ENCODE measurements at regions not wholly inside any gene's neighbourhood (a gene's known extent, or its start where the extent isn't known, plus 50 kb on each side); places are given as distances from the start of the nearest gene placed in this dataset.
"Not testable (repeated sequence)": the region's sequence is repeated elsewhere in the genome, so short reads cannot be mapped to it uniquely, and the experiment has no call there.

GRCh38 chr12:67772267-67773169 is 124.0 kb downstream of the DYRK2 start:
- Mint-ChIP-seq H3K36me3 (ENCODE audit: low read depth) (no peaks in the 10 kb centered on the region), H3K9me3 (no peaks in the 10 kb centered on the region), H3K4me1 (ENCODE audit: low read depth) (no peaks in the 10 kb centered on the region), H3K27me3 (ENCODE audit: low read depth) (no peaks in the 10 kb centered on the region), H3K27ac (no peak overlapping the region), H3K4me3 (no peak overlapping the region)
- no peak for DNase-seq (ENCODE audit: low spot score)

GRCh38 chr12:67773896-67774295 is 125.4 kb downstream of the DYRK2 start:
- Mint-ChIP-seq H3K9me3 (no peaks in the 10 kb centered on the region), H3K36me3 (ENCODE audit: low read depth) (no peaks in the 10 kb centered on the region), H3K4me1 (ENCODE audit: low read depth) (no peaks in the 10 kb centered on the region), H3K4me3 (no peak overlapping the region), H3K27me3 (ENCODE audit: low read depth) (no peaks in the 10 kb centered on the region), H3K27ac (no peak overlapping the region)
- no peak for DNase-seq (ENCODE audit: low spot score)

- Mint-ChIP-seq H3K4me3 (no peak overlapping the region), H3K4me1 (ENCODE audit: low read depth) (no peaks in the 10 kb centered on the region), H3K9me3 (no peaks in the 10 kb centered on the region), H3K27ac (no peak overlapping the region), H3K27me3 (ENCODE audit: low read depth) (no peaks in the 10 kb centered on the region), H3K36me3 (ENCODE audit: low read depth) (no peaks in the 10 kb centered on the region)
- DNase-seq (ENCODE audit: low spot score) = no peak
Observed at GRCh38 chr12:67774983-67775587, 126.5 kb downstream of the DYRK2 start.

- H3K9me3 Mint-ChIP-seq = no peaks in the 10 kb centered on the region
- no peak for DNase-seq (ENCODE audit: low spot score)
- H3K27ac Mint-ChIP-seq = no peak overlapping the region
- no peak overlapping the region for H3K4me3 Mint-ChIP-seq
- H3K4me1 Mint-ChIP-seq (ENCODE audit: low read depth) = peaks cover 13% of the 10 kb centered on the region
- no peaks in the 10 kb centered on the region for H3K36me3 Mint-ChIP-seq (ENCODE audit: low read depth)
- H3K27me3 Mint-ChIP-seq (ENCODE audit: low read depth) = no peaks in the 10 kb centered on the region
Observed at GRCh38 chr12:67780580-67781084, 132.1 kb downstream of the DYRK2 start.

- Mint-ChIP-seq H3K36me3 (ENCODE audit: low read depth) (no peaks in the 10 kb centered on the region), H3K4me1 (ENCODE audit: low read depth) (peaks cover 13% of the 10 kb centered on the region), H3K27me3 (ENCODE audit: low read depth) (no peaks in the 10 kb centered on the region), H3K4me3 (no peak overlapping the region), H3K27ac (no peak overlapping the region), H3K9me3 (no peaks in the 10 kb centered on the region)
- no peak for DNase-seq (ENCODE audit: low spot score)
Observed at GRCh38 chr12:67782573-67782972, 134.0 kb downstream of the DYRK2 start.

- H3K4me1 Mint-ChIP-seq (ENCODE audit: low read depth) = peaks cover 13% of the 10 kb centered on the region
- no peak overlapping the region for H3K4me3 Mint-ChIP-seq
- DNase-seq (ENCODE audit: low spot score) = no peak
- no peaks in the 10 kb centered on the region for H3K9me3 Mint-ChIP-seq
- no peak overlapping the region for H3K27ac Mint-ChIP-seq
- H3K27me3 Mint-ChIP-seq (ENCODE audit: low read depth) = no peaks in the 10 kb centered on the region
- H3K36me3 Mint-ChIP-seq (ENCODE audit: low read depth) = no peaks in the 10 kb centered on the region
Observed at GRCh38 chr12:67783393-67783792, 134.8 kb downstream of the DYRK2 start.

GRCh38 chr12:67784831-67785230 is 136.3 kb downstream of the DYRK2 start:
- Mint-ChIP-seq H3K9me3 (no peaks in the 10 kb centered on the region), H3K36me3 (ENCODE audit: low read depth) (no peaks in the 10 kb centered on the region), H3K27me3 (ENCODE audit: low read depth) (no peaks in the 10 kb centered on the region), H3K4me1 (ENCODE audit: low read depth) (peaks cover 13% of the 10 kb centered on the region), H3K4me3 (no peak overlapping the region), H3K27ac (no peak overlapping the region)
- DNase-seq (ENCODE audit: low spot score) = no peak

- no peaks in the 10 kb centered on the region for H3K36me3 Mint-ChIP-seq (ENCODE audit: low read depth)
- H3K9me3 Mint-ChIP-seq = peaks cover 3% of the 10 kb centered on the region
- H3K4me1 Mint-ChIP-seq (ENCODE audit: low read depth) = peaks cover 13% of the 10 kb centered on the region
- H3K27ac Mint-ChIP-seq = no peak overlapping the region
- H3K4me3 Mint-ChIP-seq = no peak overlapping the region
- no peak for DNase-seq (ENCODE audit: low spot score)
- no peaks in the 10 kb centered on the region for H3K27me3 Mint-ChIP-seq (ENCODE audit: low read depth)
Observed at GRCh38 chr12:67786086-67786485, 137.5 kb downstream of the DYRK2 start.

- Mint-ChIP-seq H3K9me3 (peaks cover 9% of the 10 kb centered on the region), H3K36me3 (ENCODE audit: low read depth) (peaks cover 1% of the 10 kb centered on the region), H3K4me3 (no peak overlapping the region), H3K4me1 (ENCODE audit: low read depth) (peaks cover 9% of the 10 kb centered on the region), H3K27me3 (ENCODE audit: low read depth) (no peaks in the 10 kb centered on the region), H3K27ac (no peak overlapping the region)
- no peak for DNase-seq (ENCODE audit: low spot score)
Observed at GRCh38 chr12:67788118-67788517, 139.6 kb downstream of the DYRK2 start.

GRCh38 chr12:67789266-67789665 is 140.7 kb downstream of the DYRK2 start:
- no peak for DNase-seq (ENCODE audit: low spot score)
- Mint-ChIP-seq H3K4me3 (no peak overlapping the region), H3K36me3 (ENCODE audit: low read depth) (peaks cover 1% of the 10 kb centered on the region), H3K4me1 (ENCODE audit: low read depth) (peaks cover 4% of the 10 kb centered on the region), H3K27me3 (ENCODE audit: low read depth) (no peaks in the 10 kb centered on the region), H3K27ac (no peak overlapping the region), H3K9me3 (peaks cover 9% of the 10 kb centered on the region)

- Mint-ChIP-seq H3K4me3 (no peak overlapping the region), H3K27me3 (ENCODE audit: low read depth) (no peaks in the 10 kb centered on the region), H3K9me3 (peaks cover 9% of the 10 kb centered on the region), H3K27ac (no peak overlapping the region), H3K4me1 (ENCODE audit: low read depth) (peaks cover 3% of the 10 kb centered on the region), H3K36me3 (ENCODE audit: low read depth) (peaks cover 1% of the 10 kb centered on the region)
- DNase-seq (ENCODE audit: low spot score) = no peak
Observed at GRCh38 chr12:67790660-67791059, 142.1 kb downstream of the DYRK2 start.

GRCh38 chr12:67791362-67791761 is 142.8 kb downstream of the DYRK2 start:
- DNase-seq (ENCODE audit: low spot score); H3K9me3 Mint-ChIP-seq: not testable (repeated sequence)

GRCh38 chr12:67792185-67792584 is 143.6 kb downstream of the DYRK2 start:
- H3K9me3 Mint-ChIP-seq = peaks cover 9% of the 10 kb centered on the region
- H3K4me1 Mint-ChIP-seq (ENCODE audit: low read depth) = peaks cover 3% of the 10 kb centered on the region
- H3K36me3 Mint-ChIP-seq (ENCODE audit: low read depth) = peaks cover 1% of the 10 kb centered on the region
- no peak overlapping the region for H3K4me3 Mint-ChIP-seq
- DNase-seq (ENCODE audit: low spot score) = no peak
- no peak overlapping the region for H3K27ac Mint-ChIP-seq
- no peaks in the 10 kb centered on the region for H3K27me3 Mint-ChIP-seq (ENCODE audit: low read depth)

More at GRCh38 chr12:67791362-67791761, 142.8 kb downstream of the DYRK2 start:
- not testable (repeated sequence) for H3K4me1 Mint-ChIP-seq (ENCODE audit: low read depth); H3K36me3 Mint-ChIP-seq (ENCODE audit: low read depth); H3K27ac Mint-ChIP-seq; H3K4me3 Mint-ChIP-seq; H3K27me3 Mint-ChIP-seq (ENCODE audit: low read depth)

- H3K36me3 Mint-ChIP-seq (ENCODE audit: low read depth) = peaks cover 1% of the 10 kb centered on the region
- H3K27me3 Mint-ChIP-seq (ENCODE audit: low read depth) = no peaks in the 10 kb centered on the region
- no peak for DNase-seq (ENCODE audit: low spot score)
- peaks cover 3% of the 10 kb centered on the region for H3K4me1 Mint-ChIP-seq (ENCODE audit: low read depth)
- no peak overlapping the region for H3K4me3 Mint-ChIP-seq
- H3K9me3 Mint-ChIP-seq = peaks cover 9% of the 10 kb centered on the region
- H3K27ac Mint-ChIP-seq = no peak overlapping the region
Observed at GRCh38 chr12:67794161-67794560, 145.6 kb downstream of the DYRK2 start.

All from T-helper 2 cell treated with Interferon-gamma antibody and Interleukin-4, amounts not matched to agents 5 μg/mL and 100 μg/mL, for 36 hours (primary cell).